SK-N-SH (cell line): ENCODE measurements at regions not wholly inside any gene's neighbourhood (a gene's known extent, or its start where the extent isn't known, plus 50 kb on each side); places are given as distances from the start of the nearest gene placed in this dataset.
"Not testable (repeated sequence)": the region's sequence is repeated elsewhere in the genome, so short reads cannot be mapped to it uniquely, and the experiment has no call there.

Experiments
- CTCF ChIA-PET: fragments of 300-600, 350-600 bp; formaldehyde crosslinking; extraction: SDS; loops from one replicate; lab custom pipeline; 2021; lab: Yijun Ruan, JAX
- POLR2A ChIA-PET: fragments of 350-600 bp; sonication (Branson Sonifier 250); formaldehyde crosslinking; extraction: SDS; loops from one replicate; lab custom pipeline; 2020; ENCODE audit warnings: antibody characterized with exemption, inconsistent platforms; lab: Yijun Ruan, JAX
- DNase-seq: peaks from one replicate; pipeline ENCODE4 v3.0.0; 2012
- H2AFZ ChIP-seq: fragments of 200-600 bp; sonication (generic); 2 replicates; pipeline ENCODE4 v1.8.1; 2016; ENCODE audit warnings: antibody characterized with exemption, mild to moderate bottlenecking, low read depth
- H3F3A ChIP-seq: fragments of 200-600 bp; sonication (generic); replicated peaks from 2 replicates; pipeline ENCODE3; 2016; ENCODE audit warnings: antibody characterized with exemption, mild to moderate bottlenecking; ENCODE audit not compliant: insufficient read depth
- H3K27ac ChIP-seq, 2 experiments: fragments of 200-500 bp in 1 of 2; fragments of 200-600 bp in 1 of 2; sonication (Bioruptor generic) in 1 of 2; sonication (generic), shearing (Covaris generic) in 1 of 2; 2 replicates each; pipeline versions ENCODE4 v1.5.1 to v1.6.1; 2014 to 2016; ENCODE audit warnings: low read depth in 2 of 2, inconsistent platforms in 1 of 2, low read length in 1 of 2, mild to moderate bottlenecking in 1 of 2, mixed read lengths in 1 of 2
- H3K27me3 ChIP-seq: fragments of 200-600 bp; sonication (generic), shearing (Covaris generic); 2 replicates; pipeline ENCODE4 v1.6.1; 2016; ENCODE audit warnings: mixed run types; ENCODE audit not compliant: insufficient read depth
- H3K36me3 ChIP-seq, 2 experiments: fragments of 200-500 bp in 1 of 2; fragments of 200-600 bp in 1 of 2; sonication (Bioruptor generic) in 1 of 2; sonication (generic) in 1 of 2; replicated peaks in 1 of 2; 2 replicates each; pipeline versions ENCODE3 to v1.5.1; 2014 to 2016; ENCODE audit warnings: low read length in 1 of 2, mild to moderate bottlenecking in 1 of 2; ENCODE audit not compliant: insufficient read depth in 2 of 2, control insufficient read depth in 1 of 2
- H3K4me1 ChIP-seq, 2 experiments: fragments of 200-500 bp in 1 of 2; fragments of 200-600 bp in 1 of 2; sonication (Bioruptor generic) in 1 of 2; sonication (generic), shearing (Covaris generic) in 1 of 2; 2 replicates each; pipeline versions ENCODE4 v1.5.1 to v1.6.1; 2014 to 2016; ENCODE audit warnings: low read depth in 1 of 2, low read length in 1 of 2, mixed run types in 1 of 2; ENCODE audit not compliant: insufficient read depth in 2 of 2, control insufficient read depth in 1 of 2
- H3K4me2 ChIP-seq: fragments of 200-600 bp; sonication (generic), shearing (Covaris generic); 2 replicates; pipeline ENCODE4 v1.6.1; 2017; ENCODE audit warnings: mixed run types
- H3K4me3 ChIP-seq, 2 experiments: fragments of 200-500 bp in 1 of 2; fragments of 200-600 bp in 1 of 2; sonication (Bioruptor generic) in 1 of 2; sonication (generic), shearing (Covaris generic) in 1 of 2; 2 replicates each; pipeline versions ENCODE4 v1.5.1 to v1.8.1; 2014 to 2016; ENCODE audit warnings: low read depth in 2 of 2, inconsistent platforms in 1 of 2, low read length in 1 of 2, mild to moderate bottlenecking in 1 of 2, mixed read lengths in 1 of 2, moderate library complexity in 1 of 2
- H3K79me2 ChIP-seq: fragments of 200-600 bp; sonication (generic); 2 replicates; pipeline ENCODE4 v1.8.1; 2017; ENCODE audit warnings: mild to moderate bottlenecking; ENCODE audit not compliant: insufficient read depth
- H3K9ac ChIP-seq: fragments of 200-600 bp; sonication (generic); 2 replicates; pipeline ENCODE4 v1.6.1; 2017; ENCODE audit warnings: mixed run types
- H3K9me2 ChIP-seq: fragments of 200-600 bp; sonication (generic); 2 replicates; pipeline ENCODE4 v1.6.1; 2017; ENCODE audit warnings: mixed run types
- H3K9me3 ChIP-seq: fragments of 200-600 bp; sonication (generic); 2 replicates; pipeline ENCODE4 v1.6.1; 2017; ENCODE audit warnings: mixed run types, mild to moderate bottlenecking, moderate library complexity
- H4K20me1 ChIP-seq: fragments of 200-600 bp; sonication (generic); 2 replicates; pipeline ENCODE4 v1.6.1; 2017; ENCODE audit warnings: mild to moderate bottlenecking, mixed run types; ENCODE audit not compliant: insufficient read depth
- EP300 ChIP-seq, 2 experiments: IDR thresholded peaks; 2 replicates each; pipeline versions ENCODE4 v1.4.0 to v1.6.1; 2012; ENCODE audit warnings: borderline replicate concordance in 1 of 2, low read depth in 1 of 2, low read length in 1 of 2
- FOXJ3 ChIP-seq: sonication (generic); formaldehyde crosslinking; IDR thresholded peaks from 2 replicates; pipeline ENCODE4 v1.5.1; 2020; ENCODE audit warnings: mild to moderate bottlenecking, missing genetic modification reagents
- FOXM1 ChIP-seq: IDR thresholded peaks from 2 replicates; pipeline ENCODE4 v1.4.0; 2012; ENCODE audit warnings: low read depth, mild to moderate bottlenecking
- POLR2AphosphoS5 ChIP-seq: IDR thresholded peaks from 2 replicates; pipeline ENCODE4 v1.6.1; 2012; ENCODE audit warnings: low read depth, low read length
- RAD21 ChIP-seq: IDR thresholded peaks from 2 replicates; pipeline ENCODE4 v1.6.1; 2012; ENCODE audit warnings: mild to moderate bottlenecking, low read length
- RCOR1 ChIP-seq: fragments of 150-350 bp; IDR thresholded peaks from 2 replicates; pipeline ENCODE4 v1.6.1; 2017; ENCODE audit warnings: antibody characterized with exemption, low read length
- RFX5 ChIP-seq: IDR thresholded peaks from 2 replicates; pipeline ENCODE4 v1.6.1; 2012; ENCODE audit warnings: mild to moderate bottlenecking, improper control_type of control experiment, low read length
- RXRA ChIP-seq: IDR thresholded peaks from 2 replicates; pipeline ENCODE4 v1.4.0; 2012; ENCODE audit warnings: low read depth, mild to moderate bottlenecking, borderline replicate concordance
- SMC3 ChIP-seq: IDR thresholded peaks from 2 replicates; pipeline ENCODE4 v1.6.1; 2012; ENCODE audit warnings: low read depth, low read length, improper control_type of control experiment
- TAF1 ChIP-seq: IDR thresholded peaks from 2 replicates; pipeline ENCODE4 v1.6.1; 2012; ENCODE audit warnings: low read depth, mild to moderate bottlenecking, low read length, moderate library complexity, borderline replicate concordance
- TCF12 ChIP-seq: IDR thresholded peaks from 2 replicates; pipeline ENCODE4 v1.4.0; 2012
- TEAD4 ChIP-seq: IDR thresholded peaks from 2 replicates; pipeline ENCODE4 v1.4.0; 2012; ENCODE audit warnings: mild to moderate bottlenecking, borderline replicate concordance; ENCODE audit not compliant: insufficient read depth
- WGBS: methylation state at CpG from one replicate; pipeline ENCODE4 v1.1.6; 2017; ENCODE audit warnings: low lambda C conversion rate; 5-methylcytosine and 5-hydroxymethylcytosine counted together
- TF ChIP-seq, protein P1 (sequence below): IDR thresholded peaks from 2 replicates; pipeline ENCODE4 v1.4.0; 2012; ENCODE audit warnings: low read depth, borderline replicate concordance
- TF ChIP-seq, protein P2 (sequence below): IDR thresholded peaks from 2 replicates; pipeline ENCODE4 v1.4.0; 2012; ENCODE audit warnings: low read depth, borderline replicate concordance
- TF ChIP-seq, protein P3 (sequence below): IDR thresholded peaks from 2 replicates; pipeline ENCODE4 v1.6.1; 2012; ENCODE audit warnings: mild to moderate bottlenecking, low read depth, low read length, moderate library complexity
- TF ChIP-seq, protein P4 (sequence below): fragments of 200-600 bp; sonication (generic); IDR thresholded peaks from 2 replicates; pipeline ENCODE4 v1.6.1; 2017; ENCODE audit warnings: antibody characterized with exemption, mild to moderate bottlenecking, moderate library complexity

DNA sequence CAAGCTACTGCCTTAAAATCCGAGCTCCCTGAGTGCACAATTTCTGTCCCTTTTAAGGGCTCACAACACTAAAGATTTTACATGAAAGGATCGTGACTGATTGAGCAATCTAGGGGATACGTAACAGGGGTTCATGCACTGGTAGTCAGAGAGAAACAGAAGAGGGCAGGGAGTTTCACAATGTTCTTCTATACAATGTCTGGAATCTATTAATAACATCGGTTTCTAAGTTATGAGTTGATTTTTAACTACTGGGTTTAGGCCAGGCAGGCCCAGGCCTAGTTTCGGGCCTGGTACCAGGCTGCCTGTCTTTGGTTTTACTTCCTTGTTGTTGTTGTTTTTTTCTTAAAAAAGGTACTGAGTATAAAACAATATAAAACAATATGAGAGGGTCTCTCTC is 632.4 kb upstream of the AMOT start:
- H2AFZ ChIP-seq, CTCF ChIA-PET, H3K4me2 ChIP-seq: not testable (repeated sequence)

DNA sequence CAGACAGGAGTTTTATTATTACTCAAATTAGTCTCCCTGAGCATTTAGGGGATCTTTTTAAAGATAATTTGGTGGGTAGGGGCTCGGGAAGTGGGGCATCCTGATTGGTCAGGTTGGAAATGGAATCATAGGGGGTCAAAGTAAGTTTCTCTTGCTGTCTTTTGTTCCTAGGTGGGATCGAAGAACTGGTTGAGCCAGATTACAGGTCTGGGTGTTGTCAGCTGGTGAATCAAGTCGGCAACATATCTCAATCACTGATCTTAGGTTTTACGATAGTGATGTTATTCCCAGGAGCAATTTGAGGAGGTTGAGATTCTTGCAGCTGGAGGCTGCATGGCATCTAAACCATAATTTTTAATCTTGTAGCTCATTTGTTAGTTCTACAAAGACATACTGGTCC is 629.5 kb upstream of the AMOT start:
- H3K9ac ChIP-seq = no peak overlapping the region
- H3K9me3 ChIP-seq = no peaks in the 10 kb centered on the region
- CTCF ChIA-PET = no interaction called here
- H3K27ac ChIP-seq = no peak overlapping the region
- H4K20me1 ChIP-seq = no peaks in the 10 kb centered on the region
- no peaks in the 10 kb centered on the region for H3K27me3 ChIP-seq
- H3K4me1 ChIP-seq = no peaks in the 10 kb centered on the region; a peak in 1 of 4 replicates
- no peak overlapping the region for H2AFZ ChIP-seq
- no peaks in the 10 kb centered on the region for H3K9me2 ChIP-seq
- H3K79me2 ChIP-seq = no peaks in the 10 kb centered on the region
- H3K4me3 ChIP-seq = no peak overlapping the region
- WGBS = 29% methylated on average over 4 of the region's 4 CpGs
- no peak for DNase-seq
- TF ChIP-seq FOXJ3 (CRISPR knock-in tag) (no peak), TAF1 (no peak), POLR2AphosphoS5 (no peak), EP300 (IDR thresholded peaks at IDR 0.05; ENCODE audit: borderline replicate concordance in 1 of 2, low read depth in 1 of 2, low read length in 1 of 2) (no peak), RCOR1 (no peak), RFX5 (no peak), TEAD4 (no peak), FOXM1 (no peak), TCF12 (no peak), RXRA (no peak), SMC3 (no peak), RAD21 (no peak)
- TF ChIP-seq, protein P1, sequence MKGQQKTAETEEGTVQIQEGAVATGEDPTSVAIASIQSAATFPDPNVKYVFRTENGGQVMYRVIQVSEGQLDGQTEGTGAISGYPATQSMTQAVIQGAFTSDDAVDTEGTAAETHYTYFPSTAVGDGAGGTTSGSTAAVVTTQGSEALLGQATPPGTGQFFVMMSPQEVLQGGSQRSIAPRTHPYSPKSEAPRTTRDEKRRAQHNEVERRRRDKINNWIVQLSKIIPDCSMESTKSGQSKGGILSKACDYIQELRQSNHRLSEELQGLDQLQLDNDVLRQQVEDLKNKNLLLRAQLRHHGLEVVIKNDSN = no peak
- TF ChIP-seq, protein P2, sequence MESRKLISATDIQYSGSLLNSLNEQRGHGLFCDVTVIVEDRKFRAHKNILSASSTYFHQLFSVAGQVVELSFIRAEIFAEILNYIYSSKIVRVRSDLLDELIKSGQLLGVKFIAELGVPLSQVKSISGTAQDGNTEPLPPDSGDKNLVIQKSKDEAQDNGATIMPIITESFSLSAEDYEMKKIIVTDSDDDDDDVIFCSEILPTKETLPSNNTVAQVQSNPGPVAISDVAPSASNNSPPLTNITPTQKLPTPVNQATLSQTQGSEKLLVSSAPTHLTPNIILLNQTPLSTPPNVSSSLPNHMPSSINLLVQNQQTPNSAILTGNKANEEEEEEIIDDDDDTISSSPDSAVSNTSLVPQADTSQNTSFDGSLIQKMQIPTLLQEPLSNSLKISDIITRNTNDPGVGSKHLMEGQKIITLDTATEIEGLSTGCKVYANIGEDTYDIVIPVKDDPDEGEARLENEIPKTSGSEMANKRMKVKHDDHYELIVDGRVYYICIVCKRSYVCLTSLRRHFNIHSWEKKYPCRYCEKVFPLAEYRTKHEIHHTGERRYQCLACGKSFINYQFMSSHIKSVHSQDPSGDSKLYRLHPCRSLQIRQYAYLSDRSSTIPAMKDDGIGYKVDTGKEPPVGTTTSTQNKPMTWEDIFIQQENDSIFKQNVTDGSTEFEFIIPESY = no peak
- TF ChIP-seq, protein P3, sequence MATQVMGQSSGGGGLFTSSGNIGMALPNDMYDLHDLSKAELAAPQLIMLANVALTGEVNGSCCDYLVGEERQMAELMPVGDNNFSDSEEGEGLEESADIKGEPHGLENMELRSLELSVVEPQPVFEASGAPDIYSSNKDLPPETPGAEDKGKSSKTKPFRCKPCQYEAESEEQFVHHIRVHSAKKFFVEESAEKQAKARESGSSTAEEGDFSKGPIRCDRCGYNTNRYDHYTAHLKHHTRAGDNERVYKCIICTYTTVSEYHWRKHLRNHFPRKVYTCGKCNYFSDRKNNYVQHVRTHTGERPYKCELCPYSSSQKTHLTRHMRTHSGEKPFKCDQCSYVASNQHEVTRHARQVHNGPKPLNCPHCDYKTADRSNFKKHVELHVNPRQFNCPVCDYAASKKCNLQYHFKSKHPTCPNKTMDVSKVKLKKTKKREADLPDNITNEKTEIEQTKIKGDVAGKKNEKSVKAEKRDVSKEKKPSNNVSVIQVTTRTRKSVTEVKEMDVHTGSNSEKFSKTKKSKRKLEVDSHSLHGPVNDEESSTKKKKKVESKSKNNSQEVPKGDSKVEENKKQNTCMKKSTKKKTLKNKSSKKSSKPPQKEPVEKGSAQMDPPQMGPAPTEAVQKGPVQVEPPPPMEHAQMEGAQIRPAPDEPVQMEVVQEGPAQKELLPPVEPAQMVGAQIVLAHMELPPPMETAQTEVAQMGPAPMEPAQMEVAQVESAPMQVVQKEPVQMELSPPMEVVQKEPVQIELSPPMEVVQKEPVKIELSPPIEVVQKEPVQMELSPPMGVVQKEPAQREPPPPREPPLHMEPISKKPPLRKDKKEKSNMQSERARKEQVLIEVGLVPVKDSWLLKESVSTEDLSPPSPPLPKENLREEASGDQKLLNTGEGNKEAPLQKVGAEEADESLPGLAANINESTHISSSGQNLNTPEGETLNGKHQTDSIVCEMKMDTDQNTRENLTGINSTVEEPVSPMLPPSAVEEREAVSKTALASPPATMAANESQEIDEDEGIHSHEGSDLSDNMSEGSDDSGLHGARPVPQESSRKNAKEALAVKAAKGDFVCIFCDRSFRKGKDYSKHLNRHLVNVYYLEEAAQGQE = no peak
- TF ChIP-seq, protein P4, sequence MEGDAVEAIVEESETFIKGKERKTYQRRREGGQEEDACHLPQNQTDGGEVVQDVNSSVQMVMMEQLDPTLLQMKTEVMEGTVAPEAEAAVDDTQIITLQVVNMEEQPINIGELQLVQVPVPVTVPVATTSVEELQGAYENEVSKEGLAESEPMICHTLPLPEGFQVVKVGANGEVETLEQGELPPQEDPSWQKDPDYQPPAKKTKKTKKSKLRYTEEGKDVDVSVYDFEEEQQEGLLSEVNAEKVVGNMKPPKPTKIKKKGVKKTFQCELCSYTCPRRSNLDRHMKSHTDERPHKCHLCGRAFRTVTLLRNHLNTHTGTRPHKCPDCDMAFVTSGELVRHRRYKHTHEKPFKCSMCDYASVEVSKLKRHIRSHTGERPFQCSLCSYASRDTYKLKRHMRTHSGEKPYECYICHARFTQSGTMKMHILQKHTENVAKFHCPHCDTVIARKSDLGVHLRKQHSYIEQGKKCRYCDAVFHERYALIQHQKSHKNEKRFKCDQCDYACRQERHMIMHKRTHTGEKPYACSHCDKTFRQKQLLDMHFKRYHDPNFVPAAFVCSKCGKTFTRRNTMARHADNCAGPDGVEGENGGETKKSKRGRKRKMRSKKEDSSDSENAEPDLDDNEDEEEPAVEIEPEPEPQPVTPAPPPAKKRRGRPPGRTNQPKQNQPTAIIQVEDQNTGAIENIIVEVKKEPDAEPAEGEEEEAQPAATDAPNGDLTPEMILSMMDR = no peak
- POLR2A ChIA-PET = no interaction called here
- no peaks in the 10 kb centered on the region for H3K36me3 ChIP-seq
- H3F3A ChIP-seq = no peaks in the 10 kb centered on the region
- no peak overlapping the region for H3K4me2 ChIP-seq

More for the DNA sequence above, 632.4 kb upstream of the AMOT start:
- H3K27me3 ChIP-seq, H3K9me3 ChIP-seq, DNase-seq, H3K36me3 ChIP-seq, POLR2A ChIA-PET, H4K20me1 ChIP-seq, H3K9ac ChIP-seq, H3K4me1 ChIP-seq, H3K27ac ChIP-seq, H3K4me3 ChIP-seq, H3F3A ChIP-seq, H3K9me2 ChIP-seq, H3K79me2 ChIP-seq: not testable (repeated sequence)
- 30% methylated on average over 5 of the region's 5 CpGs for WGBS
